ENCODE measurements at regions not wholly inside any gene's neighbourhood (a gene's known extent, or its start where the extent isn't known, plus 50 kb on each side); places are given as distances from the start of the nearest gene placed in this dataset.

- DNase-seq (ENCODE audit: low read depth), result no peak
- TF ChIP-seq CTCF (conservative IDR thresholded peaks at IDR 0.05; ENCODE audit: low read depth, low read length), result no peak
- no peak overlapping the region for H3K4me3 ChIP-seq (ENCODE audit: low read length)
These were observed 75.5 kb downstream of the AVPR1A start for GRCh38 chr12:63075376-63076060.

GRCh38 chr12:63070709-63071108, 80.3 kb downstream of the AVPR1A start:
- no peak for TF ChIP-seq CTCF (conservative IDR thresholded peaks at IDR 0.05; ENCODE audit: low read depth, low read length)
- no peak overlapping the region for H3K4me3 ChIP-seq (ENCODE audit: low read length)
- no peak for DNase-seq (ENCODE audit: low read depth)

GRCh38 chr12:63069860-63070617, 81.0 kb downstream of the AVPR1A start:
- TF ChIP-seq CTCF (conservative IDR thresholded peaks at IDR 0.05; ENCODE audit: low read depth, low read length), result no peak
- DNase-seq (ENCODE audit: low read depth), result no peak

GRCh38 chr12:63068857-63069442, 82.1 kb downstream of the AVPR1A start:
- no peak overlapping the region for H3K4me3 ChIP-seq (ENCODE audit: low read length)
- peak; percentile 61 for TF ChIP-seq CTCF (conservative IDR thresholded peaks at IDR 0.05; ENCODE audit: low read depth, low read length)
- peak; percentile 79 for DNase-seq (ENCODE audit: low read depth)

More at GRCh38 chr12:63069860-63070617, 81.0 kb downstream of the AVPR1A start:
- no peak overlapping the region for H3K4me3 ChIP-seq (ENCODE audit: low read length)

- no peak for DNase-seq (ENCODE audit: low read depth)
- TF ChIP-seq CTCF (conservative IDR thresholded peaks at IDR 0.05; ENCODE audit: low read depth, low read length), result no peak
- H3K4me3 ChIP-seq (ENCODE audit: low read length), result no peak overlapping the region
These were observed 84.2 kb downstream of the AVPR1A start for GRCh38 chr12:63066782-63067181.

- DNase-seq (ENCODE audit: low read depth), result no peak
- no peak overlapping the region for H3K4me3 ChIP-seq (ENCODE audit: low read length)
- no peak for TF ChIP-seq CTCF (conservative IDR thresholded peaks at IDR 0.05; ENCODE audit: low read depth, low read length)
These were observed 84.9 kb downstream of the AVPR1A start for GRCh38 chr12:63066136-63066535.

Measured in retinal pigment epithelial cell (primary cell).